Trophoblast cell (in vitro differentiated cells and primary cell): ENCODE measurements at regions not wholly inside any gene's neighbourhood (a gene's known extent, or its start where the extent isn't known, plus 50 kb on each side); places are given as distances from the start of the nearest gene placed in this dataset.

ENCODE experiments used
- DNase-seq, 2 donors: peaks; one replicate each; pipeline ENCODE4 v3.0.0-alpha.2; 2016
- H2AFZ ChIP-seq: 2 replicates; pipeline ENCODE4 v1.6.1; 2013; ENCODE audit warnings: low read length, moderate library complexity, mild to moderate bottlenecking; ENCODE audit not compliant: insufficient read depth, poor library complexity
- H2AK5ac ChIP-seq: 2 replicates; pipeline ENCODE4 v1.6.1; 2013; ENCODE audit warnings: mild to moderate bottlenecking, low read length
- H2BK120ac ChIP-seq: 2 replicates; pipeline ENCODE4 v1.6.1; 2013; ENCODE audit warnings: low read length, mild to moderate bottlenecking, moderate library complexity; ENCODE audit not compliant: insufficient read depth, poor library complexity
- H2BK12ac ChIP-seq: 2 replicates; pipeline ENCODE4 v1.6.1; 2013; ENCODE audit warnings: mild to moderate bottlenecking, low read length, moderate library complexity
- H2BK5ac ChIP-seq: 2 replicates; pipeline ENCODE4 v1.6.1; 2013; ENCODE audit warnings: low read length, low read depth, moderate library complexity, mild to moderate bottlenecking; ENCODE audit not compliant: poor library complexity
- H3K14ac ChIP-seq: 2 replicates; pipeline ENCODE4 v1.6.1; 2013; ENCODE audit warnings: mild to moderate bottlenecking, low read length
- H3K18ac ChIP-seq: 2 replicates; pipeline ENCODE4 v1.6.1; 2013; ENCODE audit warnings: mild to moderate bottlenecking, low read length
- H3K23ac ChIP-seq: 2 replicates; pipeline ENCODE4 v1.6.1; 2013; ENCODE audit warnings: low read length
- H3K27ac ChIP-seq: 2 replicates; pipeline ENCODE4 v1.5.1; 2013; ENCODE audit warnings: low read depth, mild to moderate bottlenecking, inconsistent platforms, low read length, moderate library complexity
- H3K27me3 ChIP-seq: 2 replicates; pipeline ENCODE4 v1.6.1; 2013; ENCODE audit warnings: inconsistent platforms, mild to moderate bottlenecking, low read length, moderate library complexity; ENCODE audit not compliant: insufficient read depth
- H3K36me3 ChIP-seq, 2 experiments: 1 replicate in 1 of 2; 2 replicates in 1 of 2; pipeline ENCODE4 v1.6.1; 2013; ENCODE audit warnings: low read length in 2 of 2, mild to moderate bottlenecking in 2 of 2, moderate library complexity in 1 of 2; ENCODE audit not compliant: insufficient read depth in 2 of 2, control insufficient read depth in 1 of 2
- H3K4ac ChIP-seq: 2 replicates; pipeline ENCODE4 v1.6.1; 2013; ENCODE audit warnings: low read depth, mild to moderate bottlenecking, low read length, moderate library complexity
- H3K4me1 ChIP-seq, 2 experiments: 1 replicate in 1 of 2; 2 replicates in 1 of 2; pipeline ENCODE4 v1.6.1; 2013; ENCODE audit warnings: low read length in 2 of 2, mild to moderate bottlenecking in 2 of 2, moderate library complexity in 1 of 2; ENCODE audit not compliant: insufficient read depth in 2 of 2, control insufficient read depth in 1 of 2
- H3K4me2 ChIP-seq: 2 replicates; pipeline ENCODE4 v1.6.1; 2013; ENCODE audit warnings: inconsistent platforms, mild to moderate bottlenecking, low read length, moderate library complexity
- H3K4me3 ChIP-seq: 2 replicates; pipeline ENCODE4 v1.5.1; 2013; ENCODE audit warnings: mild to moderate bottlenecking, low read depth, low read length, inconsistent platforms
- H3K79me1 ChIP-seq: one replicate; pipeline ENCODE4 v1.6.1; 2013; ENCODE audit warnings: low read length
- H3K79me2 ChIP-seq: 2 replicates; pipeline ENCODE4 v1.6.1; 2013; ENCODE audit warnings: low read length, mild to moderate bottlenecking; ENCODE audit not compliant: control insufficient read depth, insufficient read depth, poor library complexity
- H3K9ac ChIP-seq: 2 replicates; pipeline ENCODE4 v1.6.1; 2013; ENCODE audit warnings: mild to moderate bottlenecking, low read length
- H3K9me3 ChIP-seq: 2 replicates; pipeline ENCODE4 v1.6.1; 2013; ENCODE audit warnings: low read depth, mild to moderate bottlenecking, control low read depth, inconsistent platforms, low read length; ENCODE audit not compliant: insufficient read depth
- H4K12ac ChIP-seq: 2 replicates; pipeline ENCODE4 v1.6.1; 2013; ENCODE audit warnings: low read depth, mild to moderate bottlenecking, low read length, moderate library complexity
- H4K8ac ChIP-seq: 2 replicates; pipeline ENCODE4 v1.6.1; 2013; ENCODE audit warnings: low read depth, mild to moderate bottlenecking, low read length, moderate library complexity
- H4K91ac ChIP-seq: one replicate; pipeline ENCODE4 v1.6.1; 2013; ENCODE audit warnings: low read depth, mild to moderate bottlenecking, low read length, moderate library complexity
- WGBS: extraction: QIAGEN DNeasy Blood & Tissue Kit; methylation state at CpG from one replicate; pipeline ENCODE4 v1.1.7; 2013; ENCODE audit warnings: missing lambda C conversion rate; ENCODE audit not compliant: insufficient read length, insufficient coverage; ENCODE audit errors: extremely low coverage; 5-methylcytosine and 5-hydroxymethylcytosine counted together

GRCh38 chr11:30712749-30713148 is 126.6 kb upstream of the MPPED2 start:
- Histone ChIP-seq H2AFZ (no peak overlapping the region), H3K27ac (no peak overlapping the region), H3K4me1 (peaks cover 0 to 3% of the 10 kb centered on the region in 2 experiments), H3K14ac (no peak overlapping the region), H2BK12ac (no peak overlapping the region), H3K4me2 (no peak overlapping the region), H4K91ac (no peak overlapping the region), H2AK5ac (no peak overlapping the region), H3K23ac (no peak overlapping the region), H4K8ac (no peak overlapping the region), H2BK120ac (no peak overlapping the region), H3K9ac (no peak overlapping the region), H3K18ac (no peak overlapping the region), H3K4ac (no peak overlapping the region), H3K27me3 (no peaks in the 10 kb centered on the region), H3K36me3 (no peaks in the 10 kb centered on the region), H3K4me3 (no peak overlapping the region), H3K79me2 (no peaks in the 10 kb centered on the region), H4K12ac (no peak overlapping the region), H2BK5ac (no peak overlapping the region), H3K9me3 (no peaks in the 10 kb centered on the region), H3K79me1 (no peaks in the 10 kb centered on the region)
- no CpG with 5 or more reads among the region's 2 CpGs for WGBS
- no peak for DNase-seq

- Histone ChIP-seq H3K4me2 (no peak overlapping the region), H3K18ac (no peak overlapping the region), H3K4ac (no peak overlapping the region), H2BK120ac (no peak overlapping the region), H4K91ac (no peak overlapping the region), H4K12ac (no peak overlapping the region), H3K23ac (no peak overlapping the region), H3K27ac (no peak overlapping the region), H2AFZ (no peak overlapping the region), H3K9me3 (no peaks in the 10 kb centered on the region), H3K79me2 (no peaks in the 10 kb centered on the region), H3K27me3 (no peaks in the 10 kb centered on the region), H3K4me3 (no peak overlapping the region), H2BK5ac (no peak overlapping the region), H3K4me1 (peaks cover 0 to 3% of the 10 kb centered on the region in 2 experiments), H4K8ac (no peak overlapping the region), H2BK12ac (no peak overlapping the region), H2AK5ac (no peak overlapping the region), H3K36me3 (no peaks in the 10 kb centered on the region), H3K14ac (no peak overlapping the region), H3K9ac (no peak overlapping the region), H3K79me1 (no peaks in the 10 kb centered on the region)
- WGBS, result no CpG with 5 or more reads among the region's 4 CpGs
- no peak for DNase-seq
These were observed 124.1 kb upstream of the MPPED2 start for GRCh38 chr11:30710221-30710620.

GRCh38 chr11:30707110-30707509 is 121.0 kb upstream of the MPPED2 start:
- H3K27me3 ChIP-seq, result no peaks in the 10 kb centered on the region
- H2BK120ac ChIP-seq, result no peak overlapping the region
- H3K27ac ChIP-seq, result no peak overlapping the region
- no peak overlapping the region for H4K8ac ChIP-seq
- no peaks in the 10 kb centered on the region for H3K79me2 ChIP-seq
- no peak overlapping the region for H2AFZ ChIP-seq
- no peak overlapping the region for H3K14ac ChIP-seq
- H3K18ac ChIP-seq, result no peak overlapping the region
- no peaks in the 10 kb centered on the region for H3K36me3 ChIP-seq
- H3K4ac ChIP-seq, result no peak overlapping the region
- H3K79me1 ChIP-seq, result no peaks in the 10 kb centered on the region
- no peak overlapping the region for H4K12ac ChIP-seq
- H3K4me2 ChIP-seq, result no peak overlapping the region
- H2BK5ac ChIP-seq, result no peak overlapping the region
- H2AK5ac ChIP-seq, result no peak overlapping the region
- H3K23ac ChIP-seq, result no peak overlapping the region
- no peak for DNase-seq
- H3K9me3 ChIP-seq, result no peaks in the 10 kb centered on the region
- no peak overlapping the region for H3K9ac ChIP-seq
- H2BK12ac ChIP-seq, result no peak overlapping the region
- H3K4me1 ChIP-seq, result no peaks in the 10 kb centered on the region
- no peak overlapping the region for H3K4me3 ChIP-seq
- no peak overlapping the region for H4K91ac ChIP-seq

GRCh38 chr11:30705913-30706675 is 119.9 kb upstream of the MPPED2 start:
- H2BK5ac ChIP-seq, result no peak overlapping the region
- H2BK120ac ChIP-seq, result no peak overlapping the region
- H3K4me1 ChIP-seq, result no peaks in the 10 kb centered on the region
- H4K8ac ChIP-seq, result no peak overlapping the region
- H3K79me2 ChIP-seq, result no peaks in the 10 kb centered on the region
- no peak overlapping the region for H2BK12ac ChIP-seq
- H3K4ac ChIP-seq, result no peak overlapping the region
- H4K12ac ChIP-seq, result no peak overlapping the region
- no peaks in the 10 kb centered on the region for H3K36me3 ChIP-seq
- DNase-seq, result no peak
- no peak overlapping the region for H3K9ac ChIP-seq
- no peaks in the 10 kb centered on the region for H3K27me3 ChIP-seq
- no peak overlapping the region for H2AK5ac ChIP-seq
- no peak overlapping the region for H3K23ac ChIP-seq
- H3K79me1 ChIP-seq, result no peaks in the 10 kb centered on the region
- no CpG with 5 or more reads among the region's 2 CpGs for WGBS
- no peak overlapping the region for H2AFZ ChIP-seq
- no peak overlapping the region for H3K27ac ChIP-seq
- H3K4me3 ChIP-seq, result no peak overlapping the region
- no peak overlapping the region for H3K4me2 ChIP-seq
- H4K91ac ChIP-seq, result no peak overlapping the region
- H3K14ac ChIP-seq, result no peak overlapping the region
- H3K9me3 ChIP-seq, result no peaks in the 10 kb centered on the region
- no peak overlapping the region for H3K18ac ChIP-seq
